Immature natural killer cell (primary cell): ENCODE measurements at regions not wholly inside any gene's neighbourhood (a gene's known extent, or its start where the extent isn't known, plus 50 kb on each side); places are given as distances from the start of the nearest gene placed in this dataset.

ENCODE experiments used
- DNase-seq, 3 donors: peaks; one replicate each; pipeline ENCODE4 v3.0.0; 2022; ENCODE audit warnings: mixed read lengths in 1 of 3
- H3K27ac Mint-ChIP-seq, 6 donors: one replicate each; pipeline ENCODE4 v1.8.0; 2020; ENCODE audit warnings: mixed read lengths in 6 of 6, mild to moderate bottlenecking in 5 of 6, inconsistent platforms in 4 of 6, moderate library complexity in 3 of 6
- H3K27me3 Mint-ChIP-seq, 3 donors: one replicate each; pipeline ENCODE4 v1.8.0; 2020 to 2021; ENCODE audit warnings: low read depth in 3 of 3, mild to moderate bottlenecking in 3 of 3, mixed read lengths in 3 of 3, moderate library complexity in 3 of 3, inconsistent platforms in 1 of 3
- H3K36me3 Mint-ChIP-seq, 3 donors: one replicate each; pipeline ENCODE4 v1.8.0; 2020; ENCODE audit warnings: mixed read lengths in 3 of 3, inconsistent platforms in 2 of 3, mild to moderate bottlenecking in 2 of 3
- H3K4me1 Mint-ChIP-seq, 2 donors: one replicate each; pipeline ENCODE4 v1.8.0; 2020; ENCODE audit warnings: inconsistent platforms in 2 of 2, mild to moderate bottlenecking in 2 of 2, mixed read lengths in 2 of 2, moderate library complexity in 1 of 2
- H3K4me3 Mint-ChIP-seq, 5 donors: one replicate each; pipeline ENCODE4 v1.8.0; 2020; ENCODE audit warnings: mild to moderate bottlenecking in 5 of 5, mixed read lengths in 5 of 5, inconsistent platforms in 3 of 5, moderate library complexity in 3 of 5
- H3K9me3 Mint-ChIP-seq, 6 donors: one replicate each; pipeline ENCODE4 v1.8.0; 2020; ENCODE audit warnings: mild to moderate bottlenecking in 6 of 6, mixed read lengths in 6 of 6, inconsistent platforms in 4 of 6, moderate library complexity in 3 of 6

GRCh38 chr10:29102636-29103035 is 186.2 kb upstream of the LYZL1 start:
- Mint-ChIP-seq H3K36me3 (no peaks in the 10 kb centered on the region), H3K4me1 (no peaks in the 10 kb centered on the region), H3K27me3 (peaks cover 0 to 7% (median 4%) of the 10 kb centered on the region in 3 donors), H3K27ac (no peak overlapping the region), H3K4me3 (no peak overlapping the region), H3K9me3 (peaks cover 0 to 8% (median 0%) of the 10 kb centered on the region in 6 donors)
- no peak for DNase-seq

GRCh38 chr10:29104661-29105399 is 184.0 kb upstream of the LYZL1 start:
- no peak for DNase-seq
- H3K9me3 Mint-ChIP-seq, result peaks cover 0 to 4% (median 0%) of the 10 kb centered on the region in 6 donors
- peaks cover 0 to 6% (median 4%) of the 10 kb centered on the region in 3 donors for H3K27me3 Mint-ChIP-seq
- H3K4me3 Mint-ChIP-seq, result no peak overlapping the region
- H3K36me3 Mint-ChIP-seq, result no peaks in the 10 kb centered on the region
- H3K27ac Mint-ChIP-seq, result no peak overlapping the region
- H3K4me1 Mint-ChIP-seq, result no peaks in the 10 kb centered on the region

GRCh38 chr10:29105516-29106215 is 183.2 kb upstream of the LYZL1 start:
- Mint-ChIP-seq H3K27ac (no peak overlapping the region), H3K4me3 (no peak overlapping the region), H3K9me3 (peaks cover 0 to 3% (median 0%) of the 10 kb centered on the region in 6 donors), H3K36me3 (no peaks in the 10 kb centered on the region), H3K27me3 (peaks cover 0 to 6% (median 4%) of the 10 kb centered on the region in 3 donors), H3K4me1 (no peaks in the 10 kb centered on the region)
- no peak for DNase-seq

GRCh38 chr10:29106287-29106686 is 182.6 kb upstream of the LYZL1 start:
- peaks cover 0 to 2% (median 0%) of the 10 kb centered on the region in 6 donors for H3K9me3 Mint-ChIP-seq
- peaks cover 0 to 6% (median 2%) of the 10 kb centered on the region in 3 donors for H3K27me3 Mint-ChIP-seq
- no peak overlapping the region for H3K4me3 Mint-ChIP-seq
- no peaks in the 10 kb centered on the region for H3K36me3 Mint-ChIP-seq
- no peaks in the 10 kb centered on the region for H3K4me1 Mint-ChIP-seq
- DNase-seq, result no peak
- no peak overlapping the region for H3K27ac Mint-ChIP-seq

GRCh38 chr10:29107866-29108498 is 180.9 kb upstream of the LYZL1 start:
- H3K9me3 Mint-ChIP-seq, result peaks cover 0 to 2% (median 0%) of the 10 kb centered on the region in 6 donors
- no peaks in the 10 kb centered on the region for H3K36me3 Mint-ChIP-seq
- H3K4me3 Mint-ChIP-seq, result no peak overlapping the region
- DNase-seq, result no peak
- H3K27me3 Mint-ChIP-seq, result peaks cover 0 to 9% (median 0%) of the 10 kb centered on the region in 3 donors
- no peak overlapping the region for H3K27ac Mint-ChIP-seq
- H3K4me1 Mint-ChIP-seq, result no peaks in the 10 kb centered on the region

- peaks cover 0 to 2% (median 0%) of the 10 kb centered on the region in 6 donors for H3K9me3 Mint-ChIP-seq
- no peaks in the 10 kb centered on the region for H3K4me1 Mint-ChIP-seq
- no peak overlapping the region for H3K4me3 Mint-ChIP-seq
- H3K36me3 Mint-ChIP-seq, result no peaks in the 10 kb centered on the region
- no peak overlapping the region for H3K27ac Mint-ChIP-seq
- DNase-seq, result no peak
- H3K27me3 Mint-ChIP-seq, result peaks cover 0 to 7% (median 0%) of the 10 kb centered on the region in 3 donors
Measured at GRCh38 chr10:29109707-29110571, 178.9 kb upstream of the LYZL1 start.

GRCh38 chr10:29112827-29113615 is 175.8 kb upstream of the LYZL1 start:
- Mint-ChIP-seq H3K4me1 (no peaks in the 10 kb centered on the region), H3K4me3 (no peak overlapping the region), H3K27me3 (peaks cover 0 to 7% (median 0%) of the 10 kb centered on the region in 3 donors), H3K9me3 (peaks cover 4 to 14% (median 8%) of the 10 kb centered on the region in 6 donors), H3K36me3 (no peaks in the 10 kb centered on the region), H3K27ac (no peak overlapping the region)
- no peak for DNase-seq

GRCh38 chr10:29113616-29113945 is 175.3 kb upstream of the LYZL1 start:
- no peak overlapping the region for H3K27ac Mint-ChIP-seq
- peaks cover 0 to 7% (median 0%) of the 10 kb centered on the region in 3 donors for H3K27me3 Mint-ChIP-seq

GRCh38 chr10:29114141-29114540 is 174.7 kb upstream of the LYZL1 start:
- peaks cover 0 to 7% (median 0%) of the 10 kb centered on the region in 3 donors for H3K27me3 Mint-ChIP-seq
- no peaks in the 10 kb centered on the region for H3K36me3 Mint-ChIP-seq
- H3K27ac Mint-ChIP-seq, result no peak overlapping the region
- no peak for DNase-seq
- no peaks in the 10 kb centered on the region for H3K4me1 Mint-ChIP-seq
- H3K4me3 Mint-ChIP-seq, result no peak overlapping the region
- peaks cover 4 to 24% (median 12%) of the 10 kb centered on the region in 6 donors for H3K9me3 Mint-ChIP-seq

More at GRCh38 chr10:29113616-29113945, 175.3 kb upstream of the LYZL1 start:
- Mint-ChIP-seq H3K4me1 (no peaks in the 10 kb centered on the region), H3K9me3 (peaks cover 4 to 19% (median 12%) of the 10 kb centered on the region in 6 donors), H3K36me3 (no peaks in the 10 kb centered on the region), H3K4me3 (no peak overlapping the region)
- no peak for DNase-seq

- H3K27me3 Mint-ChIP-seq, result peaks cover 2 to 5% (median 2%) of the 10 kb centered on the region in 3 donors
- H3K36me3 Mint-ChIP-seq, result no peaks in the 10 kb centered on the region
- H3K4me3 Mint-ChIP-seq, result no peak overlapping the region
- no peaks in the 10 kb centered on the region for H3K4me1 Mint-ChIP-seq
- no peak overlapping the region for H3K27ac Mint-ChIP-seq
- no peak for DNase-seq
- H3K9me3 Mint-ChIP-seq, result peaks cover 7 to 24% (median 13%) of the 10 kb centered on the region in 6 donors
Measured at GRCh38 chr10:29117781-29118180, 171.1 kb upstream of the LYZL1 start.

- H3K9me3 Mint-ChIP-seq, result peaks cover 5 to 24% (median 13%) of the 10 kb centered on the region in 6 donors
- H3K27me3 Mint-ChIP-seq, result peaks cover 2 to 4% (median 4%) of the 10 kb centered on the region in 3 donors
- no peak overlapping the region for H3K4me3 Mint-ChIP-seq
- H3K27ac Mint-ChIP-seq, result no peak overlapping the region
- DNase-seq, result no peak
- H3K4me1 Mint-ChIP-seq, result no peaks in the 10 kb centered on the region
- H3K36me3 Mint-ChIP-seq, result no peaks in the 10 kb centered on the region
Measured at GRCh38 chr10:29119374-29119773, 169.5 kb upstream of the LYZL1 start.

GRCh38 chr10:29120216-29120615 is 168.7 kb upstream of the LYZL1 start:
- no peak overlapping the region for H3K4me3 Mint-ChIP-seq
- H3K27me3 Mint-ChIP-seq, result peaks cover 2 to 4% (median 4%) of the 10 kb centered on the region in 3 donors
- H3K4me1 Mint-ChIP-seq, result no peaks in the 10 kb centered on the region
- H3K9me3 Mint-ChIP-seq, result peaks cover 5 to 24% (median 13%) of the 10 kb centered on the region in 6 donors
- H3K36me3 Mint-ChIP-seq, result no peaks in the 10 kb centered on the region
- H3K27ac Mint-ChIP-seq, result no peak overlapping the region
- DNase-seq, result no peak

- Mint-ChIP-seq H3K9me3 (peaks cover 0 to 2% (median 0%) of the 10 kb centered on the region in 6 donors), H3K36me3 (no peaks in the 10 kb centered on the region), H3K4me3 (no peak overlapping the region), H3K4me1 (no peaks in the 10 kb centered on the region), H3K27me3 (peaks cover 0 to 7% (median 6%) of the 10 kb centered on the region in 3 donors), H3K27ac (no peak overlapping the region)
- DNase-seq, result no peak
Measured at GRCh38 chr10:29124864-29125263, 164.0 kb upstream of the LYZL1 start.
